ENCODE measurements at regions not wholly inside any gene's neighbourhood (a gene's known extent, or its start where the extent isn't known, plus 50 kb on each side); places are given as distances from the start of the nearest gene placed in this dataset.

- TF ChIP-seq CTCF (conservative IDR thresholded peaks at IDR 0.05) (no peak), ZFX (IDR thresholded peaks at IDR 0.05) (no peak)
Measured at GRCh38 chr20:18901980-18902737, 88.6 kb downstream of the SCP2D1 start.

Data from C4-2B (cell line).